GM20000 (cell line): ENCODE measurements at regions not wholly inside any gene's neighbourhood (a gene's known extent, or its start where the extent isn't known, plus 50 kb on each side); places are given as distances from the start of the nearest gene placed in this dataset.

Experiments used
- DNase-seq: peaks from one replicate; pipeline ENCODE4 v3.0.0; 2012; ENCODE audit warnings: low spot score
- TF ChIP-seq, protein P1 (sequence below): IDR thresholded peaks from 2 replicates; pipeline ENCODE4 v1.5.1; 2012; ENCODE audit warnings: mild to moderate bottlenecking, control low read depth; ENCODE audit errors: extremely low read depth, missing control alignments

DNA sequence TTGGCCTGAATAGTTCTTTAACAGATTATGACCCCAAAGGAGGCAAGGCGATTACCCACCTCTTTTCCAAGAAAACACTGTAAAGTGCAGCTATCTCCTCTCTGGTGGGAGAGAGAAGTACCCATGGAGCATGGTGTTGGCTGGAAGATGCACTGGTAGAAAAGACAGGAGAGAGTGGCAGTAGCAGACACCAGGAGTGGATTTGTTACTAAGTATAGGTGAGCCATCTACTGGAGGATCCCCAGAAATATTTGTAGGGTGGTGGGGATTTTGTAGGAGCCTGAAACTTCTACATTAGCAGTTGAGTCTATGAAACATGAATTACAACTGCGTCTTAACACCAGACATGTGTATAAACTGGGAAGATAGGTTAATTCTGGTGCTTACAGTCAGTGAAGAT lies 148.0 kb downstream of the SLC38A4 start:
- TF ChIP-seq, protein P1, sequence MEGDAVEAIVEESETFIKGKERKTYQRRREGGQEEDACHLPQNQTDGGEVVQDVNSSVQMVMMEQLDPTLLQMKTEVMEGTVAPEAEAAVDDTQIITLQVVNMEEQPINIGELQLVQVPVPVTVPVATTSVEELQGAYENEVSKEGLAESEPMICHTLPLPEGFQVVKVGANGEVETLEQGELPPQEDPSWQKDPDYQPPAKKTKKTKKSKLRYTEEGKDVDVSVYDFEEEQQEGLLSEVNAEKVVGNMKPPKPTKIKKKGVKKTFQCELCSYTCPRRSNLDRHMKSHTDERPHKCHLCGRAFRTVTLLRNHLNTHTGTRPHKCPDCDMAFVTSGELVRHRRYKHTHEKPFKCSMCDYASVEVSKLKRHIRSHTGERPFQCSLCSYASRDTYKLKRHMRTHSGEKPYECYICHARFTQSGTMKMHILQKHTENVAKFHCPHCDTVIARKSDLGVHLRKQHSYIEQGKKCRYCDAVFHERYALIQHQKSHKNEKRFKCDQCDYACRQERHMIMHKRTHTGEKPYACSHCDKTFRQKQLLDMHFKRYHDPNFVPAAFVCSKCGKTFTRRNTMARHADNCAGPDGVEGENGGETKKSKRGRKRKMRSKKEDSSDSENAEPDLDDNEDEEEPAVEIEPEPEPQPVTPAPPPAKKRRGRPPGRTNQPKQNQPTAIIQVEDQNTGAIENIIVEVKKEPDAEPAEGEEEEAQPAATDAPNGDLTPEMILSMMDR: no peak
- no peak for DNase-seq

DNA sequence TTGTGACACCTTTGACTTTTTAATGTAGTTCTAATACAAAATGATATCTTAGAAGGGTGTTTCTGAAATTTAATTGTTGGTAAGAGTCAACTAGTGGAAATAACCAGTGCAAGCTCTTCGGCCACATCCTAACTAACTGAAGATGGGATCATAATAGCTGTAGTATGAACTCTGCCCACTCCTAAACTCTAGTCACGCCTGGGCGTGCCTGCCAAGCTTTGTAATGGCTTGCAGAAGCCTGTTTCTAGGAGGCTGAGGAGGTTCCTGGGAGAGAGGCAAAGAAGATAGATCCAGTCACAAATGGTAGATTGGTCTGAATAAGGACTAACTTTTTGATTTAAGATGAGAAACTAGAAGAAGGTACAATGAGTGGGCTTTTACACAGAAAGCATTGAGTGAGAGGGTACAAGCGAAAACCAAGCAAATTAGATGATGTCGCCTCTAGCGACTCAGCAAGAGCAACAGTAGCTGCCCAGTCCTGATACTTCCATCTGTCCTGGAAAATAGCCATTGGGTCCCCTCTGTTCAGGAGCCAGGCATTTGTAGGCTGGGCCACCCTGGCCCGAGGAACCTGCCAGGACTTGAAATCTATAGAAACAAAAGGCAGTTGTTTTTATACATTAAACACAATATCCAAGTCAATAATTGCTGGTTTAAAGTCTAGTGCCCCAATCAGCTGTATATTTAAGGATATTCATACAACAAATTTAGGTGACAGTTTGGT lies 148.8 kb downstream of the SLC38A4 start:
- TF ChIP-seq, protein P1: no peak
- DNase-seq: no peak

DNA sequence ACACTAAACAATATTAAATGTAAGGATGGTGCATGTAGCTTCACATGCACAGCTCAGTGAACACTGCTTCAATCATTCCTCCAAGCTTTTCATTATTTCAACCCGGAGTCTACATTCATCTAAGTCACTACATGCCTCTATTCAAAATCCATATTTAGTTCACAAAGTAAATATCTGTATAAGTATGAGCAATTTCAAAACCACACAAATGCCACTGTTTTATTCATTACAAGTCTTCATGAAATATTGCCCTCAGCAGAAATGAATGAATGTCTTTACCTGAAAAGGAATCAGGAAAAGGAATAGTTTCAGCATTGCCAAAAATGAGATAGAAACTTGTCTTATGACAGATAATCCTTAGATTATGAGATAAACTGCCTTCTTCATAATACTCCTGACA lies 149.4 kb downstream of the SLC38A4 start:
- TF ChIP-seq, protein P1: no peak
- DNase-seq: no peak

DNA sequence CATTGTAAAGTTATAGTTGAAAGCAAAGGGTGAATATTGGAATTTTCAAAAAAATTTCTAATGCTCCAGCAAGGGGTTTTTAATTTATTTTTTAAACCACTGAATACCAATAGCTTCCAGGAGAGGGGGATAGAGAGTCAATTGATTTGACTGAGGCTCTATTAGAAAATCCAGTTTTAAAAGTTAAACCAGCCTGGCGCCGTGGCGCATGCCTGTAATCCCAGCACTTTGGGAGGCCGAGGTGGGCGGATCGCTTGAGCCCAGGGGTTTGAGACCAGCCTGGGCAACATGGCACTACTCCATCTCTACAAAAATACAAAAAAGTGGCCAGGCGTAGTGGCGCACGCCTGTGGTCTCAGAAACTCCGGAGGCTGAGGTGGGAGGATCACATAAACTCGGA lies 150.1 kb downstream of the SLC38A4 start:
- TF ChIP-seq, protein P1: no peak
- peak; percentile 12 for DNase-seq

DNA sequence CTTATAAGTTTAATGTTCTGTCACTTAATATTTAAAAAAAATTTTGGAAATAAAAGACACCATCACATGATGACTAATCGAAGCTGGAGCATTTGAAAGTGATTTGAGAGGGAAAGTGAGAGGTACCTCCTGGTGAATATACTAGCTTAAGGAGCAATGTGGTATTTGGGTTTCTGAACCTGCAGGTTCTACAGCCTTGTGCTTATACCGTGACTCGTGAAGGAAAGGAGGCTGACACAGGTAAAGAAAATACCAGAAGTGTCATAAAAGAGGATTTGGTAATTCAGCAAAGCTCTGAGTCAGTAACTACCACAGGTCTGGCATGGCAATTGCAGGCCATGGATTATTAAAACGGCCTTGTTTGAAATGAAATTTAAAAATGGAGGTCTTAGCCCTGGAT lies 151.0 kb downstream of the SLC38A4 start:
- TF ChIP-seq, protein P1: no peak
- no peak for DNase-seq

DNA sequence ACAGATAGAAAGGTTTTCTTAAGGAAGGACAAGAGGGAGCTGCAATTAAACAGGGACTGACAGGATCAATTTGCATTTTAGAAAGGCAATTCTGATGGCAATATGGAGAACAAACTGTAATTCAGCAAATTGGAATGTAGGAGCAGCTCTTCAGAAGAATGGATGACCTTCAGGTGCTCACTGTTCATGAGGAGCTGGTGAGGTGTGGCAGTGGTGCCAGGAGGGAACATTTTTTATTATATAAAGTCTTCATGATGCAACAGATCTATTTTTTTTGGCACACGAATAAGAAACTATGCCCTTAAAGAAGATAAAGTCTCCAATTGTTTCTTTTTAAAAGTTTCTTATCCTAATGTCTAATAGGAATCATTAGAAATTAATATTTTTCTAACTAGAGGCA lies 151.7 kb downstream of the SLC38A4 start:
- TF ChIP-seq, protein P1: no peak
- no peak for DNase-seq

DNA sequence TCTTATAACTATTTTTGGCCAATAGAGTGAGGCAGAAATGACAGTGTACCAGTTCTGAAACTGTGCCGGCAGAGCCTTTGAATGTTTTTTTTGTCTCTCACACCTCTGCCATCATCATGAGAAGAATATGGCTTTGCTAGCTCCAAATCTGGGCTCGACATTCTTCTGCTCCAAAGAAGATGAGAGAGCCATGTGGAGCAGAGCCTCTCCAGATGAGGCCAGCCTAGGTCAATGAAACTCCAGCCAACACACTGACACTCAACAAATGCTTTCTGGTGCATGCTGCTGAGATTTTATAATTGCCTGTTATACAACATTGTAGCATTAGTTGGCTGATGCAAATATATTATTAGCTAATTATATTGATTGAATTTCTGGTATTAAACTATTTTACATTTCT lies 154.7 kb downstream of the SLC38A4 start:
- no peak for DNase-seq
- TF ChIP-seq, protein P1: no peak
